Karpas-422 (cell line): ENCODE measurements at regions not wholly inside any gene's neighbourhood (a gene's known extent, or its start where the extent isn't known, plus 50 kb on each side); places are given as distances from the start of the nearest gene placed in this dataset.

Source experiments
- DNase-seq: peaks from one replicate; pipeline ENCODE4 v3.0.0-alpha.2; 2015
- H2AFZ ChIP-seq: fragments of 200-600 bp; sonication (generic); 2 replicates; pipeline ENCODE4 v1.6.1; 2014; ENCODE audit warnings: antibody characterized with exemption, low read length, mixed read lengths
- H3K27ac ChIP-seq: fragments of 200-600 bp; sonication (generic); 2 replicates; pipeline ENCODE4 v1.5.1; 2014; ENCODE audit warnings: mild to moderate bottlenecking, low read length, moderate library complexity
- H3K27me3 ChIP-seq: fragments of 200-600 bp; sonication (generic); 2 replicates; pipeline ENCODE4 v1.6.1; 2014; ENCODE audit warnings: low read length, mixed read lengths
- H3K36me3 ChIP-seq: fragments of 200-600 bp; sonication (generic); 2 replicates; pipeline ENCODE4 v1.6.1; 2014; ENCODE audit warnings: low read length, mixed read lengths; ENCODE audit not compliant: insufficient read depth
- H3K4me1 ChIP-seq: fragments of 200-600 bp; sonication (generic); 2 replicates; pipeline ENCODE4 v1.6.1; 2014; ENCODE audit warnings: mild to moderate bottlenecking, low read length, mixed read lengths
- H3K4me2 ChIP-seq: fragments of 200-600 bp; sonication (generic); 2 replicates; pipeline ENCODE4 v1.6.1; 2014; ENCODE audit warnings: low read length, low read depth, mild to moderate bottlenecking; ENCODE audit not compliant: poor library complexity, severe bottlenecking
- H3K4me3 ChIP-seq: fragments of 200-600 bp; sonication (generic); 2 replicates; pipeline ENCODE4 v1.5.1; 2014; ENCODE audit warnings: mild to moderate bottlenecking, antibody characterized with exemption, low read length, mixed read lengths
- H3K79me2 ChIP-seq: fragments of 200-600 bp; sonication (generic); 2 replicates; pipeline ENCODE4 v1.6.1; 2014; ENCODE audit warnings: mild to moderate bottlenecking, low read length, mixed read lengths
- H3K9ac ChIP-seq: fragments of 200-600 bp; sonication (generic); 2 replicates; pipeline ENCODE4 v1.6.0; 2014; ENCODE audit warnings: low read length
- H3K9me2 ChIP-seq: fragments of 200-600 bp; sonication (generic), shearing (Covaris generic); replicated peaks from 2 replicates; pipeline ENCODE4 v1.6.0; 2014; ENCODE audit warnings: mild to moderate bottlenecking, low read length, moderate library complexity; ENCODE audit not compliant: insufficient read depth
- H3K9me3 ChIP-seq: fragments of 300-700, 200-600 bp; sonication (generic); 2 replicates; pipeline ENCODE4 v1.6.1; 2014; ENCODE audit warnings: low read length, mixed read lengths
- H4K20me1 ChIP-seq: fragments of 200-600 bp; sonication (generic); 2 replicates; pipeline ENCODE4 v1.6.1; 2014; ENCODE audit warnings: mild to moderate bottlenecking, antibody characterized with exemption, low read length, low read depth; ENCODE audit not compliant: insufficient read depth

DNA sequence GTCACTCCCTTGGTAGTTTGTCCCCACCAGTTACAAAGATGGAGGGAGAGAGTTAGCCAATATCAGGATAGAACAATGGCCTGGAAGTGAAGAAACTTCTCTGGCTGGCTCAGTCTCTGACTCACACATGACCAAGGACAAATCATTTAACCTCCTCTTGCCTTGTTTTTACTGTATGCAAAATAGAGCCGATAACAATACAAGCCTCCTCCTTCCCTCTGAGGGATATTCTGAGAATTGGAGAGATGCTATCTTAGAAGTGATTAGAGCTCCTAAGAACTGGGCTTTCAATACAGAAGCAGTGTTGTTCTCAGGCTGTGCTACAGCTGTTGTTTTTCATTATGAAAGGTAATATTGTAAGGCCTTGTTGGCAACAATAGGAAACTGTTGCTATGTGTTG lies 87.7 kb upstream of the EGR2 start:
- Histone ChIP-seq H3K9me3 (no peaks in the 10 kb centered on the region), H3K9me2 (0 out of 2 replicates have a peak, but pooled peaks cover 3% of the 10 kb centered on the region), H3K4me1 (peaks cover 19% of the 10 kb centered on the region), H2AFZ (no peak overlapping the region), H3K79me2 (no peaks in the 10 kb centered on the region), H3K36me3 (no peaks in the 10 kb centered on the region), H3K27ac (no peak overlapping the region), H3K9ac (no peak overlapping the region), H3K4me3 (no peak overlapping the region), H4K20me1 (no peaks in the 10 kb centered on the region), H3K4me2 (no peak overlapping the region), H3K27me3 (no peaks in the 10 kb centered on the region)
- DNase-seq: no peak

DNA sequence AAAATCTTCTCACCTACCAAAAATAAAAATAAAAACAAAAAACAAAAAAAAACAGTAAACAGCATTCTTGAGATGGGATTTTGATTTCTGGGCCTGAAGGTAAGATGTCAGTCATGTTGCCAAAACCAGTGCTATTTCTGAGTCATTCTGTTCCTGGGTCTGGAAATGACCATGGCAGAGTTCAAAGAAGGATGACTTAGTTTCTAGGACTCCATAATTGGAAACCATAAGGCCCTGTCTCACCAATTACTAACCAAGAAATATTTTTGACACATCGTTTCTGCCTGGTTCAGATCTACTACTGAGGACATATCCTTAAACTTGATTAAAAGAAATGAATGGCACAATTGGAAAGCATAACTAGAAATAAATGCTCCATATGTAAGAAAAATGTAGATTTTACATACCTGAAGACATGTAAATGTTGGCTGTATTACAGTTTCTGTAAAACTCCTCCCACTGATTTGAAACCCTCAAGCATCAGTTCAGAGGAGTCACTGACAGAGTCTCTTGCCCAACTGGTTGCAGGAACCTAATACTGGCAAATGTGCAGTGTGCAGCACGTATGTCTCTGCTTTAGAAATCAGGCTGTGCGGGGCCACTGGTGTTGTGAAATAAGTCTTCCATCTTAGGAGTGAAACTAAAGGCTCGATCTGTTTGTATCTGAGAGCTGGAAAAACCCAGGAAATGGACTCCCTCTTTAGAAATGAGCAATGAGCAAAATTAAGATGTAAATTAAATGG lies 84.8 kb upstream of the EGR2 start:
- Histone ChIP-seq H3K9me3 (no peaks in the 10 kb centered on the region), H3K79me2 (no peaks in the 10 kb centered on the region), H3K4me3 (no peak overlapping the region), H3K9me2 (no peaks in the 10 kb centered on the region), H4K20me1 (no peaks in the 10 kb centered on the region), H3K27ac (no peak overlapping the region), H2AFZ (no peak overlapping the region), H3K9ac (no peak overlapping the region), H3K4me1 (no peaks in the 10 kb centered on the region), H3K36me3 (no peaks in the 10 kb centered on the region), H3K27me3 (no peaks in the 10 kb centered on the region), H3K4me2 (no peak overlapping the region)
- DNase-seq: no peak

DNA sequence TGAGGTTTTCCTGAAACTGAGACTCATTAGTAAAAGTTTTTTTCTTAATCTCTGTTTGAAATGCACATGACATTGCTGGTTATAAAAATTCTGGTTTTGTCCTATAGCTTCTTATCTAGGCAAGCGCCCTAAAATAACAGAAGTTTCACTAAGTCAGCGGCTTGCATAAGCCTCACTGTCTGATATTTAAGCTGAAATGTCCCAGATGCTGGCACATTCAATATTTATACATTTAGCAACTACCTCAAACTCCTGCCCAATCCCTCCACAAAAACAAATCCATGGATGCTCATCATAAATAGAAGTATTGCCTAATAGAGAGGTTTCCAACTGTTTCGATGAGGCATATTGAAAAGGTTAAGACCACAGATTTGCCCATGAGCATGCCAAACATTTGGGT lies 83.1 kb upstream of the EGR2 start:
- Histone ChIP-seq H4K20me1 (no peaks in the 10 kb centered on the region), H3K9me2 (no peaks in the 10 kb centered on the region), H3K4me2 (no peak overlapping the region), H3K4me3 (no peak overlapping the region), H3K79me2 (no peaks in the 10 kb centered on the region), H3K27ac (no peak overlapping the region), H2AFZ (no peak overlapping the region), H3K36me3 (no peaks in the 10 kb centered on the region), H3K9ac (no peak overlapping the region), H3K4me1 (no peaks in the 10 kb centered on the region), H3K9me3 (no peaks in the 10 kb centered on the region), H3K27me3 (no peaks in the 10 kb centered on the region)
- no peak for DNase-seq

DNA sequence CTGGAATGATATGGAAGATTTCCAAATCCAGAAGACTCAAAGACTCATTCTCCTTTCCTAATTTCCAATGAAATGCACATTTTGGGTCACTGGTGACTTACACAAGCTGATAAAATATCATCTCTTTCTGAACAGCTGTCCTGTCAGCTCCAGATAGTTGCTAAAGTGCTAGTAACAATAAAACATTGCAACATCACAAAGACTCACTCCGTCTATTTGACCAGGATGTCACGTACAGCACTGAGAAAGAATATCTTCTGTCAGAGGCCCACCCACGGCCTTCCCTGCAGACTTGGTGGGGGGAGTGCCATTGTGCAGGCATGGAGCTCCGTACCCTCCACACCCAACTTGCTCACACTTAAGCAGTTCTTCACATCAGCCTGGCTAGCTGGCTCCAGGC lies 78.9 kb upstream of the EGR2 start:
- H3K9me3 ChIP-seq: no peaks in the 10 kb centered on the region

DNA sequence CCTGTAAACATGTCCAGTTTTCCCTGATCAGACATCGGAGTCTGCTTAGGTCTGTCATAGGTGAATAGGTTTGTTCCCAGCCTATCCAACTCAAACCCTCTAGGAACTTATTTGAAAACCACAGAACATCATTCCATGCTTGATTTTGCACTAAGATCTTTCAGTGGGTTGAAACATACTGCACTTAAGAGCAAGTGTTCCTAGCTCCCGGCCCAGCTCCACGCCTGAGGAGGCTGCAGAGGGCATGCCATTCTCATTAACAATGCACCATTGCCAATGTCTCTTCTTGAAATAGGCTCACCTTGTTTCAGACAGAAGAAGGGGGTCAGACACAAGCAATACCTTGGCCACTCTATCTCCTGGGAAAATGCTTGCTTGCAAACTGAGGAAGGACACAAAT lies 78.0 kb upstream of the EGR2 start:
- no peaks in the 10 kb centered on the region for H3K9me2 ChIP-seq
- DNase-seq: no peak
- H3K27ac ChIP-seq: no peak overlapping the region
- H2AFZ ChIP-seq: no peak overlapping the region
- H3K36me3 ChIP-seq: no peaks in the 10 kb centered on the region
- H3K27me3 ChIP-seq: no peaks in the 10 kb centered on the region
- H3K4me1 ChIP-seq: no peaks in the 10 kb centered on the region
- H3K4me3 ChIP-seq: no peak overlapping the region
- no peaks in the 10 kb centered on the region for H3K79me2 ChIP-seq
- H3K9ac ChIP-seq: no peak overlapping the region
- H3K9me3 ChIP-seq: no peaks in the 10 kb centered on the region
- no peak overlapping the region for H3K4me2 ChIP-seq
- H4K20me1 ChIP-seq: no peaks in the 10 kb centered on the region

More for the DNA sequence above, 78.9 kb upstream of the EGR2 start:
- no peak for DNase-seq
- Histone ChIP-seq H3K36me3 (no peaks in the 10 kb centered on the region), H3K27ac (no peak overlapping the region), H3K4me1 (no peaks in the 10 kb centered on the region), H3K4me2 (no peak overlapping the region), H2AFZ (no peak overlapping the region), H3K9me2 (no peaks in the 10 kb centered on the region), H4K20me1 (no peaks in the 10 kb centered on the region), H3K9ac (no peak overlapping the region), H3K27me3 (no peaks in the 10 kb centered on the region), H3K4me3 (no peak overlapping the region), H3K79me2 (no peaks in the 10 kb centered on the region)

DNA sequence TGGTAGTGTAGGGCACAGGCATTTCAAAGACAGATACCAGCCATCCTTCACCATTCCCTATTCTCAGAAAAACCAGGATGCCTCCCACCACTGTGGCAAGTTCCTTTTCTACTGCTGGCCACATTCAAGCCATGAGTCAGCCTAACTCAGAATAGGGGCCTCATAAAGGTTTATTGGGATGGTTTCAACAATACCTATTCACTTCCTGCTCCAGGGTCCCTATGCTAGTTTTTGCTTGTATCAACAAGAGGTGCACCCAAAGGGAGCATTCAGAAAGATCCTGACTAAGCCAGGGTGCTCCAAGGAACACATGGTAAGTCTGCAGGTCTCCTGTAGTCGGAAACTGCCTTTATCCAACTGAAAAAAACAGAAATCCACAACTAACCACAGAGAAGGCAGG lies 76.9 kb upstream of the EGR2 start:
- Histone ChIP-seq H3K36me3 (no peaks in the 10 kb centered on the region), H2AFZ (no peak overlapping the region), H3K79me2 (no peaks in the 10 kb centered on the region), H3K9me3 (no peaks in the 10 kb centered on the region), H3K4me2 (no peak overlapping the region), H3K9me2 (no peaks in the 10 kb centered on the region), H3K27ac (no peak overlapping the region), H3K4me3 (no peak overlapping the region), H3K27me3 (no peaks in the 10 kb centered on the region), H3K9ac (no peak overlapping the region), H3K4me1 (no peaks in the 10 kb centered on the region), H4K20me1 (no peaks in the 10 kb centered on the region)
- no peak for DNase-seq

DNA sequence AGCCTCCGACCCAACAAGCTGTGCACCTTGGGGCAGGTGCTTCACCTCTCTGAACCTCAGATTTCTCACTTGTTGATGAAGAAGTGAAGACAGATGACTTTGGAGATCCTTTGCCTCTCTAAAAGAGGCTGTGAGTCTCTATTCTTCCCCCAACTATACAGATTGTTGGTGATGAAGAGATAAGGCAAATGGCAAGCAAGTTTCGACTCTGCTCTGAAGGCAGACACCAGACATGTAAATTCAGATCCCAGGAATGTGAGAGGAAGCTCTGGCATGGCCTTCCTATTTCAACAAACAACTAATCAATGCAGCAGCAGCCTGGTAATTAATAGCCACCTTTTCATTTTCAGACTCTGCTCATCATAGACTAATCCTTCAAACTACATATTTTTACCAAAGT lies 74.2 kb upstream of the EGR2 start:
- no peaks in the 10 kb centered on the region for H3K4me1 ChIP-seq
- H3K79me2 ChIP-seq: no peaks in the 10 kb centered on the region
- DNase-seq: no peak
- no peak overlapping the region for H3K27ac ChIP-seq
- H3K4me3 ChIP-seq: no peak overlapping the region
- no peak overlapping the region for H2AFZ ChIP-seq
- H3K4me2 ChIP-seq: no peak overlapping the region
- H3K27me3 ChIP-seq: no peaks in the 10 kb centered on the region
- H3K36me3 ChIP-seq: no peaks in the 10 kb centered on the region
- H4K20me1 ChIP-seq: no peaks in the 10 kb centered on the region
- H3K9me2 ChIP-seq: no peaks in the 10 kb centered on the region
- no peaks in the 10 kb centered on the region for H3K9me3 ChIP-seq
- no peak overlapping the region for H3K9ac ChIP-seq

DNA sequence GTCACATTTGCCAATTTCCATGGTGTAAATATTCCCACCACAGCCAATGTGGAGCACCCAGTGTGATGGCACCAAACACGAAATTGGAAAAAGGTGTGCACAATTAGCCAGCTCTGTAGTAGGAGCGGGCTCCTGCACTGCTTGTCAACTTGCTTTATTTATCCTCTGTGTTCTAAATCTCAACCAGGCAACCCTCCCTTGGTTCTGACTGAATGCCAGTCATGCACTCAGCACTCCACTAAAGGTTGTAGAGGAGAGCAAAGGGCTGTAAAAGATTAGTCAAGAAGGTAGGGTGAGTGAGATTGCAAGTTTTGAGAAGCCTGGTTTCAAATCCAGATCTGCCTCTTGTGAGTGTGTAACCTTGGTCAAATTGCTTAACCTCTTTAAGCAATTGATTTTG lies 71.5 kb upstream of the EGR2 start:
- no peak overlapping the region for H3K4me2 ChIP-seq
- no peaks in the 10 kb centered on the region for H4K20me1 ChIP-seq
- no peaks in the 10 kb centered on the region for H3K9me2 ChIP-seq
- H3K4me1 ChIP-seq: no peaks in the 10 kb centered on the region
- no peak overlapping the region for H3K4me3 ChIP-seq
- H3K79me2 ChIP-seq: no peaks in the 10 kb centered on the region
- H3K36me3 ChIP-seq: no peaks in the 10 kb centered on the region
- DNase-seq: no peak
- no peak overlapping the region for H2AFZ ChIP-seq
- no peak overlapping the region for H3K9ac ChIP-seq
- H3K27me3 ChIP-seq: no peaks in the 10 kb centered on the region
- H3K27ac ChIP-seq: no peak overlapping the region
- no peaks in the 10 kb centered on the region for H3K9me3 ChIP-seq
